Fibroblast of lung (primary cell): ENCODE measurements at regions not wholly inside any gene's neighbourhood (a gene's known extent, or its start where the extent isn't known, plus 50 kb on each side); places are given as distances from the start of the nearest gene placed in this dataset.

ENCODE experiments used
- DNase-seq, 2 donors: peaks; one replicate each; pipeline versions ENCODE4 v3.0.0 to v3.0.0-alpha.2; 2010; ENCODE audit warnings: low read depth in 2 of 2
- H2AFZ ChIP-seq: 2 replicates; pipeline ENCODE4 v1.5.1; 2012; ENCODE audit warnings: low read length, control low read depth, inconsistent platforms
- H3K27ac ChIP-seq: 2 replicates; pipeline ENCODE4 v1.5.1; 2011; ENCODE audit warnings: low read length, control low read depth; ENCODE audit not compliant: insufficient read depth
- H3K27me3 ChIP-seq: 2 replicates; pipeline ENCODE4 v1.5.1; 2011; ENCODE audit warnings: mild to moderate bottlenecking, low read length; ENCODE audit not compliant: control insufficient read depth, insufficient read depth
- H3K36me3 ChIP-seq: 2 replicates; pipeline ENCODE4 v1.5.1; 2011; ENCODE audit warnings: low read length; ENCODE audit not compliant: control insufficient read depth, insufficient read depth
- H3K4me1 ChIP-seq: 2 replicates; pipeline ENCODE4 v1.5.1; 2011; ENCODE audit warnings: low read length; ENCODE audit not compliant: control insufficient read depth, insufficient read depth; ENCODE audit errors: extremely low read depth
- H3K4me2 ChIP-seq: 2 replicates; pipeline ENCODE4 v1.5.1; 2011; ENCODE audit warnings: low read length, control low read depth; ENCODE audit not compliant: insufficient read depth; ENCODE audit errors: extremely low read depth
- H3K4me3 ChIP-seq, 4 experiments: fragments of 200-600 bp in 1 of 4; sonication (generic) in 1 of 4; replicated peaks in 1 of 4; 2 replicates each; pipeline ENCODE4 v1.5.1; 2011 to 2016; ENCODE audit warnings: low read length in 4 of 4, low read depth in 3 of 4, mild to moderate bottlenecking in 3 of 4, control low read depth in 2 of 4, inconsistent platforms in 1 of 4, mixed read lengths in 1 of 4; ENCODE audit not compliant: insufficient read depth in 1 of 4; ENCODE audit errors: control extremely low read depth in 1 of 4
- H3K79me2 ChIP-seq: 2 replicates; pipeline ENCODE4 v1.5.1; 2012; ENCODE audit warnings: mild to moderate bottlenecking, low read length, inconsistent platforms; ENCODE audit not compliant: control insufficient read depth, insufficient read depth
- H3K9ac ChIP-seq: 2 replicates; pipeline ENCODE4 v1.5.1; 2011; ENCODE audit warnings: mild to moderate bottlenecking, low read length, control low read depth; ENCODE audit not compliant: insufficient read depth
- H3K9me3 ChIP-seq: 2 replicates; pipeline ENCODE4 v1.5.1; 2012; ENCODE audit warnings: low read depth, low read length; ENCODE audit not compliant: control insufficient read depth, insufficient read depth
- H4K20me1 ChIP-seq: 2 replicates; pipeline ENCODE4 v1.5.1; 2011; ENCODE audit warnings: low read length; ENCODE audit not compliant: control insufficient read depth, insufficient read depth; ENCODE audit errors: extremely low read depth
- CTCF ChIP-seq, 2 donors: IDR thresholded peaks in 1 of 2; conservative IDR thresholded peaks in 1 of 2; 1 replicate in 1 of 2; 2 replicates in 1 of 2; pipeline ENCODE4 v1.5.1; 2011 to 2012; ENCODE audit warnings: low read length in 2 of 2, control low read depth in 1 of 2, inconsistent platforms in 1 of 2, low read depth in 1 of 2, mild to moderate bottlenecking in 1 of 2
- EZH2 ChIP-seq: IDR thresholded peaks from 2 replicates; pipeline ENCODE4 v1.5.1; 2012; ENCODE audit warnings: low read length, control low read depth, mild to moderate bottlenecking; ENCODE audit errors: missing control alignments

DNA sequence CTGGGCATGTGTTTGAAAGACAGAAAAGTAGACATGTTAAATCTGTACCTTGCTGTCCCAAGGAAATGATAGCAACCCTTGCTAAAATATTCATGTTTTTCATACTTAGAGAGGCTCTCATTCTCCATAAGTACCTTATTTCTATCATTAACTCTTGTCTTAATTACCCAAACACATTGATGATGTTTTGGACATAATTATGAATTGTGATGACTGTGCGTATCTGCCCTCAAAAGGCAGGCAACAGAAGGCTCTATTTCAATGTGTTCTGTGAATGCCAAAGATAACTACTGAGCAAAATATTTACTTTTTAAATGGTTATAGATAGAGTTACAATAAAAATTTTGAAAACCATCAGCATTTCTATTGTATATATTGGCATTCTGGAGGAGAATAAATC is 1263.8 kb downstream of the ZPLD1 start:
- no peak overlapping the region for H3K27ac ChIP-seq
- H3K27me3 ChIP-seq, result no peaks in the 10 kb centered on the region
- DNase-seq, result no peak
- H3K9ac ChIP-seq, result no peak overlapping the region
- no peaks in the 10 kb centered on the region for H3K36me3 ChIP-seq
- no peak overlapping the region for H2AFZ ChIP-seq
- no peaks in the 10 kb centered on the region for H3K4me1 ChIP-seq
- H3K4me3 ChIP-seq, result no peak overlapping the region
- H3K4me2 ChIP-seq, result no peak overlapping the region
- H3K9me3 ChIP-seq, result no peaks in the 10 kb centered on the region
- H4K20me1 ChIP-seq, result no peaks in the 10 kb centered on the region
- no peaks in the 10 kb centered on the region for H3K79me2 ChIP-seq
- no peak for TF ChIP-seq CTCF (conservative IDR thresholded peaks at IDR 0.05 in 1 of 2, IDR thresholded peaks at IDR 0.05 in 1 of 2; ENCODE audit: low read depth in 1 of 2, low read length in 2 of 2)
- no peak for TF ChIP-seq EZH2

DNA sequence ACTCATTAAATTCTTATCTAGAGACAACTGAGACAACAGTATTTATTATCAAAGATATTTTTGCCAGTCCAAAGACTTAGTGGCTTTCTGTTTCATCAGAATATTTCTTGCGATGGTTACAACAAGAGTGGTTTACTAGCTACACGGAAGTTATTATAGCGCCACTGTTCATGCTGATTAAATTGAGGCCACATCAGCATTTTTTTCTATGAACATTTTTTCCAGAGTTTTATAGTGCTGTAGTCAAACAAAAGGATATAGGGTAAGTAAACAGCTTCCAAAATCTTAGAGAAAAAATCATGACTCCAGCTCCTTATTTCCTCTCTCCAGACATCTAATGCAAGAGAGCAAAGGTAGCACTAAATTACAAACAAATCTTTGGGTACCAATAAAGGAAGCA is 1264.4 kb downstream of the ZPLD1 start:
- no peaks in the 10 kb centered on the region for H3K4me1 ChIP-seq
- no peaks in the 10 kb centered on the region for H3K36me3 ChIP-seq
- no peak overlapping the region for H2AFZ ChIP-seq
- no peaks in the 10 kb centered on the region for H3K27me3 ChIP-seq
- H3K9ac ChIP-seq, result no peak overlapping the region
- no peaks in the 10 kb centered on the region for H3K79me2 ChIP-seq
- no peak for DNase-seq
- TF ChIP-seq EZH2 (no peak), CTCF (conservative IDR thresholded peaks at IDR 0.05 in 1 of 2, IDR thresholded peaks at IDR 0.05 in 1 of 2; ENCODE audit: low read depth in 1 of 2, low read length in 2 of 2) (no peak)
- no peak overlapping the region for H3K4me2 ChIP-seq
- no peak overlapping the region for H3K4me3 ChIP-seq
- no peaks in the 10 kb centered on the region for H4K20me1 ChIP-seq
- no peaks in the 10 kb centered on the region for H3K9me3 ChIP-seq
- no peak overlapping the region for H3K27ac ChIP-seq

GRCh38 chr3:103705641-103706040 is 1270.8 kb downstream of the ZPLD1 start:
- Histone ChIP-seq H3K4me3 (no peak overlapping the region), H3K36me3 (no peaks in the 10 kb centered on the region), H2AFZ (no peak overlapping the region), H3K79me2 (no peaks in the 10 kb centered on the region), H3K4me1 (no peaks in the 10 kb centered on the region), H3K4me2 (no peak overlapping the region), H3K9me3 (no peaks in the 10 kb centered on the region), H3K9ac (no peak overlapping the region), H3K27me3 (no peaks in the 10 kb centered on the region), H3K27ac (no peak overlapping the region), H4K20me1 (no peaks in the 10 kb centered on the region)
- DNase-seq, result no peak
- no peak for TF ChIP-seq EZH2

GRCh38 chr3:103706671-103707070 is 1271.9 kb downstream of the ZPLD1 start:
- Histone ChIP-seq H3K36me3 (no peaks in the 10 kb centered on the region), H2AFZ (no peak overlapping the region), H3K9ac (no peak overlapping the region), H3K4me3 (no peak overlapping the region), H3K4me2 (no peak overlapping the region), H3K27ac (no peak overlapping the region), H4K20me1 (no peaks in the 10 kb centered on the region), H3K27me3 (no peaks in the 10 kb centered on the region), H3K4me1 (no peaks in the 10 kb centered on the region), H3K79me2 (no peaks in the 10 kb centered on the region), H3K9me3 (no peaks in the 10 kb centered on the region)
- no peak for TF ChIP-seq CTCF (conservative IDR thresholded peaks at IDR 0.05 in 1 of 2, IDR thresholded peaks at IDR 0.05 in 1 of 2; ENCODE audit: low read depth in 1 of 2, low read length in 2 of 2)
- no peak for TF ChIP-seq EZH2
- DNase-seq, result no peak
